ENCODE measurements at regions not wholly inside any gene's neighbourhood (a gene's known extent, or its start where the extent isn't known, plus 50 kb on each side); places are given as distances from the start of the nearest gene placed in this dataset.
"Not testable (repeated sequence)": the region's sequence is repeated elsewhere in the genome, so short reads cannot be mapped to it uniquely, and the experiment has no call there.

GRCh38 chr20:11153819-11154218 is 480.0 kb upstream of the JAG1 start:
- DNase-seq, result no peak

GRCh38 chr20:11155156-11155756 is 481.5 kb upstream of the JAG1 start:
- no peak for DNase-seq

- DNase-seq, result no peak
Measured at GRCh38 chr20:11156922-11157321, 483.1 kb upstream of the JAG1 start.

- no peak for DNase-seq
Measured at GRCh38 chr20:11158146-11158545, 484.3 kb upstream of the JAG1 start.

DNA sequence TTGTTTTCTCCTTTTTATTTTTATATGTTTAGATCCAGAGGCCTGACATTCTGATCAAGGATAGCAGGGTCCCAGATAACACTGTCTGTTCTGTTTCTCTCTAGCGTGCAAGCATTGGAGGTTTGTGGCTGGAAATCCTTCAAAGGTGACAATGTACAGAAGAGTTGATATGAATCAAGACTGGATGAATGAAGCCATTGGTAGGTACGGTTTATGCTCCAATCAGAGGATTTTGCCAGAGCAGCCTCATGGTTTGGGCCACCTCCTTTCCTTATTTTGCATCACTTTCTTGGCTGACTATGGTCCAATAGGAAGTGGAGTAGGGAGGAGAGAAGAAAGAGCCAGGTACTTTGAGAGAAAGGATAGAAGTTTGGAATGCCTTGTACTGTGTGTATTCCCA is 484.8 kb upstream of the JAG1 start:
- no peak for DNase-seq

DNA sequence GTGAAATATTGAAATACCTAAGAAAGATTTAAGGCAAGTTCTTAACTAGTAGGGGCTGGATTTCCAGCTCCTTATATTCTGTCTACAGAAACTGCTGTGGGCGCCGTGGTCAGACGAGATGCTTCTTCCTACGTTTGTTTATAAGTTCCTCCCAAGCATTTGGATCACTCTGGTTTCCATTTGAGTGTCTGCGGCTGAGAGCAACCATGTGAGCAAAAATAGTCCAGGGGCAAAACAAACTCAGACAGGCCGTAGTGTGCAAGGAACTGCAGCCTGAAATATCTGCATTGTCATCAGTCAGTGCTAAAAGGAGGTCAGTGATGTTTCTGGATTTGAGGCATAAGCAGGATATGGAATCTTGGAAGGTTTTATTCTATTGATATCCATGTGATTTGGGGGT is 485.9 kb upstream of the JAG1 start:
- no peak for DNase-seq

GRCh38 chr20:11162026-11162775 is 488.4 kb upstream of the JAG1 start:
- no peak for DNase-seq

- DNase-seq, result no peak
Measured at GRCh38 chr20:11165789-11166188, 492.0 kb upstream of the JAG1 start.

DNA sequence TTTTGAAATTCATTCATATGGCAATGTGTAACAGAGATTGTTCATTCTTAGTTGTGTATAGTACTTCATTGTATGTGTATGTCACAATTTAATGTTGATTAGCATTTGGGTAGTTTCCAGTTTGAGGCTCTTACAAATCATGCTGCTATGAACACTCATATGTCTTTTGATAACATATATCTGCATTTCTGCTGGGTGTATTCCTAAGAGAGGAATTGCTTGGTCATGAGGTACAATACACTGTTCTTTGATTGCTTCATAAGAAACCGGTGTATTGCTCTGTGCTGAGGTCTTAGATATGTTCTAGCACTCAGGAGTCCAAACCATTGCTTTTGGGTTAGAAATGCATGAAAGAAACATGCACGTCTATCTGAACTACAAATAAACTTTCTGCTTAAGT is 492.9 kb upstream of the JAG1 start:
- DNase-seq, result no peak

- DNase-seq, result no peak
Measured at GRCh38 chr20:11168026-11168425, 494.2 kb upstream of the JAG1 start.

DNA sequence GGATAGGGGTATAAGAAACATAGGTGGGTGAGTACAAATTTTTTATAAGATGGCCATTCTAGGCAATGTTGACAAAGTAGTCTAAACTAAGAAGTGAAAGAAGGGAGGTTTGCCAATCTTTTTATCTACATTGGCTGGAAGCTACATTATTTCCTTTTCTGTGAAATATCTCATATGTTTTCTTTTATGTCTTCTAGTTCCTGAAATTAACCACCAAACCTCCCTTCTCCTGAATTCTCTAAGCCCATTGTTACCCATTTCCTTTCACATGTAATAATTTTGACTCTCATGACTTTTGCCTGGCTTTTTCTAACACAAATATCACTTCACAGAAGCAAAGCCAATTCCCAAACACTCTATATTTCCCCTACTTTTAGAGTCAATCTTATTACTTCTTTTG is 496.2 kb upstream of the JAG1 start:
- DNase-seq, result no peak

DNA sequence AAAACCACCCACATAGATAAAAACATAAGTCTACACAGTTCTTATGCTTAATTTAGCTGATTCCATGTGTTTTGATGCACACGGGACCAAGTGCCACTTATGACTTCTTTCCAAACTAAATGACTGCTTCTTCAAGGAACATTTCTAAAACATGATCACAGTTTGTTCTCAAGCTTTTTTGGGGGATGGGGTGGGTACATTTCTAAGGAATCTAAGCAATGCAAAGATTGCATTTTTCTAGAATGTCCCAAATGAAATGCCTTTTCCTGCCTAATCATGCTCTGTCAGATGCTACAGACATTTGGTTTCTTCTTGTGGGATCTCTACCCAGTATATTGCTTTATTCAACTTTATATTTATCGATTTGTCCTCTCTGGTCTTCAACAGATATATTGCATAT is 496.8 kb upstream of the JAG1 start:
- no peak for DNase-seq

GRCh38 chr20:11172881-11173280 is 499.1 kb upstream of the JAG1 start:
- DNase-seq, result no peak

DNA sequence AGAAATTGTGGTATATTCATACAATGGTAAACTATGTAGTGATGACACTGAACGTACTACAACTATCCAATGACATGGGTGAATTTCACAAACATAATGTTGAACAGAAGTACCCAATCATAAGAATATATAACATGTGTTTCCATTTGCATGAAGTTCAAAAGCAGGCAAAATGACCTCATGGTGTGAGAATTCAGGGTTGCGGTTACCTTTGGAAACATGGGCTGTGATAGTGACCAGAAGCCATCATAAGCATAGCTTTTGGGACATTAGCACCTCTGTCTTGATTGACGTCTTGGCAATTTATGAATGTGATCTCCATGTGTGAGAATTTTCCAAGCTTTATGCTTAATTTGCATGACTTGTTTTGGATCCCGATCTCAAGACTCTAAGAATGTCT is 500.1 kb upstream of the JAG1 start:
- DNase-seq, result no peak

DNA sequence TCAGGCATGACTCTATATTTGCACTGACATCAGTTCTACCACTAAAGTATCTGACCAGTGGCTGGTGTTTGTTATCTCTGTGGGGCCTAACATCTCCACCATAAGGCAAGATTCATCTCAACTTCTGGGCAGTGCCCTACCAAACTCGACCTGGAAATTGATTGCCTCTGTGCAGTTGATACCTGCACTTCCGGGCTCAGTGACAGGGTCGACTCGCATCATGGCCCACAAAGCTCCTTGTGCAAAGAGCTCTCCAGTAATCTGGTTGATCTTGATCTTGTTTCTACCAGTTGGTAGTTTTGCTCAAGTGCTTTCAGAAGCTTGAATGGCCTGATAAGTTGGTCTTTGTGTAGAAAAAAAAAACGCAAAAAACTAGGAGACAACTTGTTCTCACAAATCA is 501.1 kb upstream of the JAG1 start:
- no peak for DNase-seq

DNA sequence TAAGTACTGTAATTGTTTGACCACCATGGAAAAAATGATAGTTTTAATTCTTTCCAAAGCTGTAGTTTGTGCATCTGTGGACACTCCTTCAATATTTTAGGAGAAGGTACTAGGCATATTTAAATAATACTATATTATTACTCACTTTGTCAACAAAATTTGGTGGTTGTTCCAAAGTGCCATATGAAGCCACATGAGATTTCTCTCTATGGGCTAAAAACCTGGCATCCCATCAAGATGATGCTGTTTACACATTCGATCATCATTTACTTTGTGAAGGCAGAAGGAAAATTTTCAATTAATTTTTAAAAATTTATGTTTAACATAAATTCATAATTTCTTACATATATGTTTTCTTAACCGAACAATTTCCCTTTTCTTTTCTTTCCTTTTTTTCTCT is 502.6 kb upstream of the JAG1 start:
- DNase-seq, result no peak

DNA sequence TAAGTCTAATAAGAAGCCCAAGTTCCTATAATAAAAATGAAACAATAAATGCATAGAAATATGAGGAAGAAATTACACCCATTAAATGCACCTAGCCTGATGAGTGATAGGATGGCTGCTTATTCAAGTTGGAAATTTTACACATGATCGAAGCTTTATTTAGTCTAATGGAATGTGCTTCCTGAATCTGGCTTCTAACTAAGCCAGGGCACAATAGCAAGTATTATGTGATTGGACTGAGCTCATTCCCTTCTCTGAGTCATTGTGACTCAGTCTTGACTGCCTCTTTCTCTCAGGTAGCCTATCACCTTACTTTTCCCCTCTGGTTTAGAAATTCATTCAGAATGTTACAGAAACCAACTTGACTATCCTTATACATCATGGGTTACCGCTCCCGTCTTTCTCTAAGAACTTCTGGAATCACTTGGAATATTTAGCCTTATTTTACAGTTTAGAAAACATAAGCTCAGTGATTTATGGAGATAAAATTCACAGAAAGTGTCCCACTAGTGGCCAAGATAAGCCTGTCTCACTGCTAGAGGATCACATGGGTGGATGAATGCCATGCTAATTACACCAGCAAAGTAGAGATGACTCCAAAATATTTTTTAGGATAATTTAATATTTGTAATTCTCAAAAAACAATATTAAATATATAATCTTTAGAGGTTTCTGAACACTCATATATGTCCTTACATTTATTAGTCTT is 505.3 kb upstream of the JAG1 start:
- DNase-seq, result no peak

DNA sequence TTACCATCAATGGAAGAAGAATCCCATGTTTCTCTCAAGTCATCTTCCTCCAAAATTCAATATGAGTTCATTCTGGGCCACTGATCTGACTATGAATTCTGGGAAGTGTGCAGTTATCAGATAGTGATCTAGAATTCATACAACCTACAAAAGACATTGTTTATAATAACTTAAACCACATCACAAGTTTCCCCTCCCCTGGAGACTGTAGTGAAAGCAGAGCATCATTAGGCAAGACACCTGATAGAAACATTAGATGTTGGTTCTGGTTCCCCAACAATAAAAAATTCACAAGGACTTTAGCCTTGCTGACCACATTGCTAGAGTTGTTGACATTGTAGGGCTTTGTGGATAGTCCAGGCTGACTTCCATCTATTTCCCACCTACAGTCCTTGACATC is 506.4 kb upstream of the JAG1 start:
- DNase-seq, result no peak

- DNase-seq, result not testable (repeated sequence)
Measured at GRCh38 chr20:11181129-11181528, 507.3 kb upstream of the JAG1 start.

- DNase-seq, result no peak
Measured at GRCh38 chr20:11181966-11182365, 508.2 kb upstream of the JAG1 start.

DNA sequence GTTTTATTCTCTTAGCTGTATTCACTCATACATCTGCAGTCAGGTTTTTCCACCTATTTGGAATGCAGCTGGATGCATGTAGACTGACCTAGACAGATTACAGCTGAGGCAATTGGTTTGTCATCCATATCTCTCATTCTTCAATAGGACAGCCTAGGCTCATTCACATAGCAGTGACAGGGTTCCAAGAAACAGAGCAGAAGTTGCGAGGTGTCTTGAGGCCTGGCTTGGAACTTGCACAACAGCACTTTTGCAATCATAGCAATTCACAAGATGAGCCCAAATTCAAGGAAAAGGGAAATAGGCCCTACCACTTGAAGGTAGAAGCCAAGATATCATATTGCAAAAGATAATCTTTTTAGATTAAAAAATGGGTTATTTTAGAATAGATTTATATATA is 508.9 kb upstream of the JAG1 start:
- DNase-seq, result no peak

DNA sequence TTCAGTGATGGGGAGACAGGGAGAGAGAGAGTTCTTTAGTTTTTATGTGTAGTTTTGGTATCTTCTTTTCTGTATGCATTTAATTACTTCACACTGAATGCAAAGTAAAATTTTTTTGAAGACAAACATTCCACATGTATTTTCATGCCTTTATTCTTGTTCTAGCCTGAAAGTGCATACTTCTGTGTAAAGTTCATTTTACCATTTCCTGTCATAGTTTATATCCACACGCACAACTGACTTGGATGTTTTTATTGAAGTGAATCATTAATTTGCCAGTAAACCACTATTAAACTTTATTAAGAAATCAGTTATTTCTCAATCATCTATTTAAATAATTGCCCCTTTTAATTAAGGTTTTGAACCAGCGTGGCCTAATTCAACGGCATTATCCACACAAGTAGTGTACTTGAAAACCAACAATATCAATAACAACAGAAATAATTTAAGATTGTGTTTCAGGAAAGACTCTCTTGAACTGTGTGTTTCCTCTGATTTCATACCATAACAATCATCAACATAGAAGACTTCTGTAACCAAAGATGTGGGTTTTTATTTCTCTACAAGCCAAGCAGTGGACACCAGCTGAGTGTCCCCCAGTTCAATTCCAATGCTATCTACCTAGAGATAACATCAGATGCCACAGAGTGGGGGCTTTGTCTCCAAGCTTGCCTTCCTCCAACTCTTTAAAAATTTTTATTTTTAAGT is 512.7 kb upstream of the JAG1 start:
- DNase-seq, result no peak

DNA sequence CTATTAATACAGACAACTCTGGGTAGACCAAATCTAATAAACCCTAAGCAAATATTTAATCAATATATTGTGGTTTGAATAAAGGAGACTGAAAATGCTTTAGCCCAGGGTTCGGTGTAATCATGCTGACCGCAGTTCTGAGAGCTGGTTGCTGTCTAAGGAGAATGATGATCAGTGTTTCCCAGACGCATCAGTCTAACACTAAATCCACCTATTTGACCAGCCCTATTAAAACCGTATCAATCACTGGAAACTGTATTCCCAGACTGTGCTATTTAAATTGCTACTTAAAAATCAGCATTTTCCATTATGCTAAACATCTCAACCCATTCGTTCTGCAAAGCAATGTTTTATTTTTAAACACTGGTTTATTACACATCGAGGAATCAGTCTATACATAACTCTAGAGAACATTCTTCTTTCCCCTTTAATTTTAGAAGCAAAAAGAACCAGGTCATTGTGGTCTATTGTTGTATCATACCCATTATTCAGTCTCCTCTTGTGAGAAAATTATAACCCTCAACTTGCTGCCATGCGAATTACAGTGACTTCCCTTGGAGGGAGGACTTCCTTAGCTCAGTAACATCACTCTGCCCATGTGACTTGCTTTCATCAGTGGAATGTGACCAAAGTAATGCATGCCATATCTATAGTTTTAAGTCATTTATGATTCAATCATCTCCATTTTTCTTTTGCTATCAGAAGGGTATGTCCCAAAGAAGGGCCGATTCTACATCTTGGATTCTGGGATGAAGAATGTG is 515.2 kb upstream of the JAG1 start:
- no peak for DNase-seq
